GM12878 (cell line): ENCODE measurements at regions not wholly inside any gene's neighbourhood (a gene's known extent, or its start where the extent isn't known, plus 50 kb on each side); places are given as distances from the start of the nearest gene placed in this dataset.

Experiments used
- ATAC-seq: fragments of 200-7000 bp; cut with Tn5 transposase; 3 replicates; pipeline ENCODE4 v1.9.1; 2020; ENCODE audit warnings: mild to moderate bottlenecking, moderate library complexity
- BruUV-seq: library from RNA; stranded (reverse); fragments of 400-500 nt; replicated peaks from 2 replicates; lab custom pipeline; 2021; lab: Mats Ljungman, UMichigan
- CTCF ChIA-PET: fragments of 300-600 bp; sonication (Branson Sonifier 250); formaldehyde crosslinking; extraction: SDS; loops from one replicate; lab custom pipeline; 2021; ENCODE audit warnings: inconsistent platforms; lab: Yijun Ruan, JAX
- POLR2A ChIA-PET: fragments of 350-600 bp; formaldehyde crosslinking; extraction: SDS; loops from one replicate; lab custom pipeline; 2021; ENCODE audit warnings: inconsistent platforms; lab: Charles Lee
- RAD21 ChIA-PET: fragments of 300-600 bp; sonication (Branson Sonifier 250); formaldehyde crosslinking; loops from one replicate; lab custom pipeline; 2023; ENCODE audit warnings: antibody characterized with exemption; ENCODE audit not compliant: unreplicated experiment; lab: Charles Lee
- SMC1A ChIA-PET: fragments of 300-600 bp; sonication (Branson Sonifier 250); formaldehyde crosslinking; loops from one replicate; lab custom pipeline; 2023; ENCODE audit not compliant: unreplicated experiment, uncharacterized antibody; lab: Charles Lee
- DNase-seq: peaks from one replicate; pipeline ENCODE4 v3.0.0-alpha.2; 2011; ENCODE audit warnings: low read depth, low spot score
- FAIRE-seq: peaks from 3 replicates; lab custom pipeline; 2011; peaks lifted over from hg19 to GRCh38; lab: Jason Lieb, UNC
- H2AFZ ChIP-seq: 2 replicates; pipeline ENCODE4 v1.6.0; 2011; ENCODE audit warnings: low read depth, low read length, control low read depth; ENCODE audit not compliant: control insufficient read depth
- H3K27ac ChIP-seq: 2 replicates; pipeline ENCODE4 v1.5.1; 2011; ENCODE audit warnings: control low read depth; ENCODE audit not compliant: control insufficient read depth, insufficient read depth
- H3K27me3 ChIP-seq, 2 experiments: replicated peaks in 1 of 2; 2 replicates each; pipeline versions ENCODE4 v1.6.0 to v1.6.1; 2011; ENCODE audit warnings: low read length in 1 of 2; ENCODE audit not compliant: control insufficient read depth in 2 of 2, insufficient read depth in 2 of 2
- H3K36me3 ChIP-seq, 2 experiments: 2 replicates each; pipeline ENCODE4 v1.5.1; 2011; ENCODE audit warnings: low read length in 1 of 2; ENCODE audit not compliant: control insufficient read depth in 2 of 2, insufficient read depth in 2 of 2
- H3K4me1 ChIP-seq: 2 replicates; pipeline ENCODE4 v1.6.1; 2011; ENCODE audit warnings: mild to moderate bottlenecking, low read length, moderate library complexity, mixed read lengths; ENCODE audit not compliant: control insufficient read depth, insufficient read depth
- H3K4me2 ChIP-seq: 2 replicates; pipeline ENCODE4 v1.6.0; 2011; ENCODE audit warnings: control low read depth; ENCODE audit not compliant: control insufficient read depth, insufficient read depth
- H3K4me3 ChIP-seq: fragments of 200-600 bp; sonication (generic); 2 replicates; pipeline ENCODE4 v1.5.1; 2016
- H3K79me2 ChIP-seq: 2 replicates; pipeline ENCODE4 v1.6.0; 2011; ENCODE audit warnings: low read length; ENCODE audit not compliant: control insufficient read depth, insufficient read depth
- H3K9ac ChIP-seq: 2 replicates; pipeline ENCODE4 v1.8.0; 2011; ENCODE audit warnings: low read length, control low read depth, mixed read lengths; ENCODE audit not compliant: control insufficient read depth, insufficient read depth
- H3K9me3 ChIP-seq: replicated peaks from 3 replicates; pipeline ENCODE4 v1.5.1; 2011; ENCODE audit warnings: mild to moderate bottlenecking, low read length; ENCODE audit not compliant: control insufficient read depth, insufficient read depth
- H4K20me1 ChIP-seq: 2 replicates; pipeline ENCODE4 v1.6.0; 2011; ENCODE audit not compliant: control insufficient read depth, insufficient read depth
- ETV6 ChIP-seq, 2 experiments: fragments of 450-650 bp in 1 of 2; IDR thresholded peaks in 1 of 2; conservative IDR thresholded peaks in 1 of 2; 2 replicates each; pipeline ENCODE4 v1.6.1; 2014; ENCODE audit warnings: antibody characterized with exemption in 1 of 2, borderline replicate concordance in 1 of 2, low read depth in 1 of 2, mild to moderate bottlenecking in 1 of 2, moderate library complexity in 1 of 2
- GATAD2B ChIP-seq: fragments of 450-650 bp; conservative IDR thresholded peaks from 2 replicates; pipeline ENCODE4 v1.6.1; 2017; ENCODE audit warnings: low read depth, mild to moderate bottlenecking, moderate library complexity
- IRF3 ChIP-seq: fragments of 450-650 bp; IDR thresholded peaks from 2 replicates; pipeline ENCODE4 v1.6.1; 2014; ENCODE audit warnings: mild to moderate bottlenecking
- NFYB ChIP-seq: IDR thresholded peaks from 2 replicates; pipeline ENCODE4 v1.6.1; 2011; ENCODE audit warnings: low read depth, mild to moderate bottlenecking, low read length, improper control_type of control experiment, moderate library complexity; ENCODE audit not compliant: insufficient read depth
- RELA ChIP-seq: fragments of 450-650 bp; IDR thresholded peaks from 2 replicates; pipeline ENCODE4 v1.8.0; 2014; ENCODE audit warnings: borderline replicate concordance; ENCODE audit not compliant: partially characterized antibody
- SREBF1 ChIP-seq: IDR thresholded peaks from 2 replicates; pipeline ENCODE4 v1.6.1; 2012; ENCODE audit warnings: mild to moderate bottlenecking, low read length
- TCF7 ChIP-seq: IDR thresholded peaks from 2 replicates; pipeline ENCODE4 v1.6.1; 2014; ENCODE audit warnings: antibody characterized with exemption, borderline replicate concordance
- WGBS: methylation state at CpG from one replicate; pipeline ENCODE4 v1.1.6; 2016; ENCODE audit warnings: low lambda C conversion rate; ENCODE audit not compliant: insufficient replicate concordance, insufficient coverage; ENCODE audit errors: missing lambda C conversion rate; 5-methylcytosine and 5-hydroxymethylcytosine counted together
- in situ Hi-C: fragments of 300-500 bp; cut with MboI; formaldehyde crosslinking; loops from 9 replicates; pipeline ENCODE4 v1.14.3; 2018; ENCODE audit warnings: mixed read lengths
- intact Hi-C: fragments of 100-400 bp; cut with micrococcal nuclease; formaldehyde crosslinking; loops from one replicate; pipeline ENCODE4 v1.14.2; 2022; ENCODE audit not compliant: unreplicated experiment

GRCh38 chr4:175326796-175327195, 408.6 kb downstream of the ADAM29 start (continued):
- TF ChIP-seq ETV6 (conservative IDR thresholded peaks at IDR 0.05 in 1 of 2, IDR thresholded peaks at IDR 0.05 in 1 of 2; ENCODE audit: borderline replicate concordance in 1 of 2, low read depth in 1 of 2): no peak
- TF ChIP-seq IRF3: no peak

- no peaks in the 10 kb centered on the region for H3K27me3 ChIP-seq
- H3K36me3 ChIP-seq: no peaks in the 10 kb centered on the region
- intact Hi-C loops: no loop called here
- H3K4me3 ChIP-seq: no peak overlapping the region
- H3K4me1 ChIP-seq: no peaks in the 10 kb centered on the region
- no CpG with 5 or more reads among the region's 2 CpGs for WGBS
- H4K20me1 ChIP-seq: no peaks in the 10 kb centered on the region
- ChIA-PET CTCF (no interaction called here), SMC1A (interaction anchor here (0.7 kb wide), 2 partner anchors 18 to 823 kb away, joined by 3 read pairs; no protein-coding TSS in a partner anchor), RAD21 (no interaction called here), POLR2A (no interaction called here)
- no peak overlapping the region for H2AFZ ChIP-seq
- DNase-seq: no peak
- no peaks in the 10 kb centered on the region for H3K9me3 ChIP-seq
- H3K27ac ChIP-seq: no peak overlapping the region
- no peak for FAIRE-seq
- no TSS peak for BruUV-seq
- H3K9ac ChIP-seq: no peak overlapping the region
- H3K79me2 ChIP-seq: no peaks in the 10 kb centered on the region
- in situ Hi-C loops: no loop called here
- no peak for TF ChIP-seq GATAD2B
- no peak overlapping the region for H3K4me2 ChIP-seq
- ATAC-seq: no peak
Observed at GRCh38 chr4:175330236-175330635, 412.1 kb downstream of the ADAM29 start.

DNA sequence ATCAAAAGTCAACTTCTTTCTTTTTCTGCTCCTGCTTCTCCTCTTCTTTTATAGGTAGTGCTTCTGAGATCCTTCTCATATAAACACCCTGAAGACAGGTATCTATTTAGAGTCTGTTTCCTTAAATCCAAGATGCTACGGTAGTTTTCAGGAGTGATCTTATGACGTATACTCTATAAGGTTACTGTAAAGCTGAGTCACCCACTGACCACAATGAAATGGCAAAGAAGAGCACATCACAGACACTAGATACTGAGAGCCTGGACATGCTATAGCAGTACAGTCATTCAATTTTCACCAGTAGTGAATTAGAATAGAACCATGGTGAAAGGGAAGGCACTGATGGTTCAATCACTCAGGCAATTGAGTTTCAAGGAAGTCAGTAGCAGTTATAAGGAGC, 412.5 kb downstream of the ADAM29 start:
- Histone ChIP-seq H3K36me3 (no peaks in the 10 kb centered on the region), H3K27ac (no peak overlapping the region), H3K79me2 (no peaks in the 10 kb centered on the region), H3K9me3 (no peaks in the 10 kb centered on the region), H3K27me3 (no peaks in the 10 kb centered on the region), H3K4me3 (no peak overlapping the region), H4K20me1 (no peaks in the 10 kb centered on the region), H2AFZ (no peak overlapping the region), H3K4me1 (no peaks in the 10 kb centered on the region), H3K4me2 (no peak overlapping the region), H3K9ac (no peak overlapping the region)
- no TSS peak for BruUV-seq
- ChIA-PET CTCF (no interaction called here), SMC1A (interaction anchor here (0.7 kb wide), 2 partner anchors 17 to 823 kb away, joined by 3 read pairs; no protein-coding TSS in a partner anchor), POLR2A (no interaction called here), RAD21 (no interaction called here)
- intact Hi-C loops: no loop called here
- no peak for DNase-seq
- WGBS: 0% methylated on average over 2 of the region's 2 CpGs
- TF ChIP-seq SREBF1 (no peak), TCF7 (no peak), RELA (no peak), NFYB (no peak)
- FAIRE-seq: no peak
- no peak for ATAC-seq
- in situ Hi-C loops: no loop called here
